Upper lobe of left lung (tissue), 4 donors: ENCODE measurements at regions not wholly inside any gene's neighbourhood (a gene's known extent, or its start where the extent isn't known, plus 50 kb on each side); places are given as distances from the start of the nearest gene placed in this dataset.

Source experiments
- CTCF ChIP-seq, 6 experiments: fragments of 450-650 bp in 4 of 6; fragments of 200-600 bp in 2 of 6; sonication (generic) in 2 of 6; IDR thresholded peaks; one replicate each; pipeline ENCODE4 v1.5.1; 2016 to 2019; ENCODE audit warnings: antibody characterized with exemption in 6 of 6
- POLR2A ChIP-seq, 4 donors: fragments of 450-650 bp; IDR thresholded peaks; one replicate each; pipeline ENCODE4 v1.5.1; 2016 to 2017; ENCODE audit warnings: antibody characterized with exemption in 4 of 4, mild to moderate bottlenecking in 2 of 4
- POLR2AphosphoS5 ChIP-seq, 2 donors: sonication (generic); formaldehyde crosslinking; IDR thresholded peaks; one replicate each; pipeline ENCODE4 v1.5.1; 2017; ENCODE audit warnings: antibody characterized with exemption in 2 of 2

- TF ChIP-seq POLR2A (IDR thresholded peaks at IDR 0.05) = no peak
- no peak for TF ChIP-seq CTCF (IDR thresholded peaks at IDR 0.05)
- no peak for TF ChIP-seq POLR2AphosphoS5 (IDR thresholded peaks at IDR 0.05)
Measured at GRCh38 chr5:168064457-168064856, 227.0 kb upstream of the WWC1 start.
